ENCODE measurements at regions not wholly inside any gene's neighbourhood (a gene's known extent, or its start where the extent isn't known, plus 50 kb on each side); places are given as distances from the start of the nearest gene placed in this dataset.

GRCh38 chr7:68311958-68312357 is 1286.3 kb upstream of the AUTS2 start:
- DNase-seq (ENCODE audit: low spot score), result no peak

- no peak for DNase-seq (ENCODE audit: low spot score)
These were observed 1284.5 kb upstream of the AUTS2 start for GRCh38 chr7:68313806-68314205.

- no peak for DNase-seq (ENCODE audit: low spot score)
These were observed 1284.1 kb upstream of the AUTS2 start for GRCh38 chr7:68314208-68314607.

- DNase-seq (ENCODE audit: low spot score), result no peak
These were observed 1280.8 kb upstream of the AUTS2 start for GRCh38 chr7:68317476-68317875.

GRCh38 chr7:68319061-68319460 is 1279.2 kb upstream of the AUTS2 start:
- DNase-seq (ENCODE audit: low spot score), result no peak

GRCh38 chr7:68321076-68321639 is 1277.1 kb upstream of the AUTS2 start:
- DNase-seq (ENCODE audit: low spot score), result peak; percentile 5

GRCh38 chr7:68321776-68322496 is 1276.3 kb upstream of the AUTS2 start:
- DNase-seq (ENCODE audit: low spot score), result no peak

- DNase-seq (ENCODE audit: low spot score), result no peak
These were observed 1273.7 kb upstream of the AUTS2 start for GRCh38 chr7:68324621-68325020.

GRCh38 chr7:68334216-68334615 is 1264.1 kb upstream of the AUTS2 start:
- DNase-seq (ENCODE audit: low spot score), result no peak

GRCh38 chr7:68334636-68335272 is 1263.5 kb upstream of the AUTS2 start:
- no peak for DNase-seq (ENCODE audit: low spot score)

GRCh38 chr7:68336594-68336993 is 1261.7 kb upstream of the AUTS2 start:
- DNase-seq (ENCODE audit: low spot score), result no peak

- DNase-seq (ENCODE audit: low spot score), result no peak
These were observed 1249.9 kb upstream of the AUTS2 start for GRCh38 chr7:68348401-68348800.

GRCh38 chr7:68362745-68363518 is 1235.3 kb upstream of the AUTS2 start:
- DNase-seq (ENCODE audit: low spot score), result no peak

GRCh38 chr7:68364886-68365625 is 1233.2 kb upstream of the AUTS2 start:
- no peak for DNase-seq (ENCODE audit: low spot score)

- DNase-seq (ENCODE audit: low spot score), result no peak
These were observed 1226.3 kb upstream of the AUTS2 start for GRCh38 chr7:68371985-68372384.

- DNase-seq (ENCODE audit: low spot score), result no peak
These were observed 1222.1 kb upstream of the AUTS2 start for GRCh38 chr7:68376131-68376661.

GRCh38 chr7:68381731-68382130 is 1216.5 kb upstream of the AUTS2 start:
- DNase-seq (ENCODE audit: low spot score), result no peak

GRCh38 chr7:68384581-68384980 is 1213.7 kb upstream of the AUTS2 start:
- DNase-seq (ENCODE audit: low spot score), result no peak

GRCh38 chr7:68393051-68393450 is 1205.2 kb upstream of the AUTS2 start:
- DNase-seq (ENCODE audit: low spot score), result no peak

GRCh38 chr7:68394131-68394530 is 1204.1 kb upstream of the AUTS2 start:
- peak; percentile 9 for DNase-seq (ENCODE audit: low spot score)

GRCh38 chr7:68399991-68400590 is 1198.2 kb upstream of the AUTS2 start:
- no peak for DNase-seq (ENCODE audit: low spot score)
